Lower leg skin (tissue), 3 donors: ENCODE measurements at regions not wholly inside any gene's neighbourhood (a gene's known extent, or its start where the extent isn't known, plus 50 kb on each side); places are given as distances from the start of the nearest gene placed in this dataset.

Experiments
- CTCF ChIP-seq, 3 donors: fragments of 450-650 bp; IDR thresholded peaks; one replicate each; pipeline ENCODE4 v1.5.1; 2016; ENCODE audit warnings: antibody characterized with exemption in 3 of 3, mild to moderate bottlenecking in 3 of 3, moderate library complexity in 2 of 3
- POLR2A ChIP-seq, 2 donors: fragments of 450-650 bp; IDR thresholded peaks; one replicate each; pipeline ENCODE4 v1.6.1; 2016 to 2017; ENCODE audit warnings: antibody characterized with exemption in 2 of 2, mild to moderate bottlenecking in 1 of 2, moderate library complexity in 1 of 2

DNA sequence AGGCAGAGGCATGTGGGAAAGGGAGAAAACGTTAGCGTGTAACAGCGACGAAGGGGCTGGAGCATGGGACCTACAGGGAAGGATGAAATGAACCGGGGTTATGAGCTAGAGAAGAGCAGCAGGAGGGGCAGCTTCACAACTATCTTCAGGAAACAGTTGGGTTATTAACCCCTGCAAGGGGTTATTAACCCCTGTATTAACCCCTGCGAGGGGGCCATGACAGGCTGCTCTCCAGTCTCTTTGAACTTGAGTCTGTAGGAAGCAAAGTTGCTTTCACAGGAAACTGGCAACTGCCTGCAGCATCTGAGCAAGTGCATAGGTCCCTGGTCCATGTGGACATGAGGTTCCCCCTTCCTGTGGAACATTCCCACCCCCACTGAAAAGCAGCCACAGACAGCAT lies 119.2 kb upstream of the CRHR1 start:
- TF ChIP-seq CTCF (IDR thresholded peaks at IDR 0.05): no peak
- TF ChIP-seq POLR2A (IDR thresholded peaks at IDR 0.05): no peak
